Immature natural killer cell (primary cell): ENCODE measurements at regions not wholly inside any gene's neighbourhood (a gene's known extent, or its start where the extent isn't known, plus 50 kb on each side); places are given as distances from the start of the nearest gene placed in this dataset.

Experiments
- DNase-seq, 3 donors: peaks; one replicate each; pipeline ENCODE4 v3.0.0; 2022; ENCODE audit warnings: mixed read lengths in 1 of 3
- H3K27ac Mint-ChIP-seq, 6 donors: one replicate each; pipeline ENCODE4 v1.8.0; 2020; ENCODE audit warnings: mixed read lengths in 6 of 6, mild to moderate bottlenecking in 5 of 6, inconsistent platforms in 4 of 6, moderate library complexity in 3 of 6
- H3K27me3 Mint-ChIP-seq, 3 donors: one replicate each; pipeline ENCODE4 v1.8.0; 2020 to 2021; ENCODE audit warnings: low read depth in 3 of 3, mild to moderate bottlenecking in 3 of 3, mixed read lengths in 3 of 3, moderate library complexity in 3 of 3, inconsistent platforms in 1 of 3
- H3K36me3 Mint-ChIP-seq, 3 donors: one replicate each; pipeline ENCODE4 v1.8.0; 2020; ENCODE audit warnings: mixed read lengths in 3 of 3, inconsistent platforms in 2 of 3, mild to moderate bottlenecking in 2 of 3
- H3K4me1 Mint-ChIP-seq, 2 donors: one replicate each; pipeline ENCODE4 v1.8.0; 2020; ENCODE audit warnings: inconsistent platforms in 2 of 2, mild to moderate bottlenecking in 2 of 2, mixed read lengths in 2 of 2, moderate library complexity in 1 of 2
- H3K4me3 Mint-ChIP-seq, 5 donors: one replicate each; pipeline ENCODE4 v1.8.0; 2020; ENCODE audit warnings: mild to moderate bottlenecking in 5 of 5, mixed read lengths in 5 of 5, inconsistent platforms in 3 of 5, moderate library complexity in 3 of 5
- H3K9me3 Mint-ChIP-seq, 6 donors: one replicate each; pipeline ENCODE4 v1.8.0; 2020; ENCODE audit warnings: mild to moderate bottlenecking in 6 of 6, mixed read lengths in 6 of 6, inconsistent platforms in 4 of 6, moderate library complexity in 3 of 6

GRCh38 chr3:176692199-176692965 lies 504.9 kb downstream of the TBL1XR1 start:
- Mint-ChIP-seq H3K27me3 (peaks cover 0 to 2% (median 0%) of the 10 kb centered on the region in 3 donors), H3K4me3 (no peak overlapping the region), H3K27ac (no peak overlapping the region), H3K4me1 (no peaks in the 10 kb centered on the region), H3K9me3 (peaks cover 0 to 12% (median 1%) of the 10 kb centered on the region in 6 donors), H3K36me3 (no peaks in the 10 kb centered on the region)
- no peak for DNase-seq

GRCh38 chr3:176690083-176690869 lies 507.0 kb downstream of the TBL1XR1 start:
- no peaks in the 10 kb centered on the region for H3K4me1 Mint-ChIP-seq

GRCh38 chr3:176687754-176688153 lies 509.5 kb downstream of the TBL1XR1 start:
- Mint-ChIP-seq H3K36me3 (no peaks in the 10 kb centered on the region), H3K4me1 (no peaks in the 10 kb centered on the region), H3K27me3 (peaks cover 0 to 3% (median 0%) of the 10 kb centered on the region in 3 donors), H3K9me3 (peaks cover 0 to 19% (median 10%) of the 10 kb centered on the region in 6 donors), H3K4me3 (no peak overlapping the region), H3K27ac (no peak overlapping the region)
- DNase-seq, result no peak

More at GRCh38 chr3:176690083-176690869, 507.0 kb downstream of the TBL1XR1 start:
- Mint-ChIP-seq H3K36me3 (no peaks in the 10 kb centered on the region), H3K27me3 (peaks cover 0 to 3% (median 2%) of the 10 kb centered on the region in 3 donors), H3K27ac (no peak overlapping the region), H3K9me3 (peaks cover 0 to 14% (median 6%) of the 10 kb centered on the region in 6 donors), H3K4me3 (no peak overlapping the region)
- DNase-seq, result no peak

- Mint-ChIP-seq H3K27me3 (peaks cover 0 to 3% (median 0%) of the 10 kb centered on the region in 3 donors), H3K4me1 (no peaks in the 10 kb centered on the region), H3K27ac (no peak overlapping the region), H3K9me3 (peaks cover 2 to 29% (median 11%) of the 10 kb centered on the region in 6 donors), H3K4me3 (no peak overlapping the region), H3K36me3 (no peaks in the 10 kb centered on the region)
- no peak for DNase-seq
Measured at GRCh38 chr3:176683382-176683781, 513.9 kb downstream of the TBL1XR1 start.

- no peak overlapping the region for H3K27ac Mint-ChIP-seq
- H3K4me1 Mint-ChIP-seq, result no peaks in the 10 kb centered on the region
- no peak overlapping the region for H3K4me3 Mint-ChIP-seq
- H3K9me3 Mint-ChIP-seq, result peaks cover 0 to 5% (median 2%) of the 10 kb centered on the region in 6 donors
- no peak for DNase-seq
- H3K27me3 Mint-ChIP-seq, result no peaks in the 10 kb centered on the region
- H3K36me3 Mint-ChIP-seq, result no peaks in the 10 kb centered on the region
Measured at GRCh38 chr3:176663837-176664831, 533.1 kb downstream of the TBL1XR1 start.

GRCh38 chr3:176663387-176663786 lies 533.9 kb downstream of the TBL1XR1 start:
- no peaks in the 10 kb centered on the region for H3K27me3 Mint-ChIP-seq
- no peak overlapping the region for H3K27ac Mint-ChIP-seq
- H3K36me3 Mint-ChIP-seq, result no peaks in the 10 kb centered on the region
- peaks cover 0 to 5% (median 0%) of the 10 kb centered on the region in 6 donors for H3K9me3 Mint-ChIP-seq
- H3K4me1 Mint-ChIP-seq, result no peaks in the 10 kb centered on the region
- no peak overlapping the region for H3K4me3 Mint-ChIP-seq
- no peak for DNase-seq

GRCh38 chr3:176661432-176661964 lies 535.8 kb downstream of the TBL1XR1 start:
- no peak for DNase-seq
- no peak overlapping the region for H3K27ac Mint-ChIP-seq
- H3K9me3 Mint-ChIP-seq, result peaks cover 0 to 3% (median 0%) of the 10 kb centered on the region in 6 donors
- H3K27me3 Mint-ChIP-seq, result no peaks in the 10 kb centered on the region
- no peaks in the 10 kb centered on the region for H3K36me3 Mint-ChIP-seq
- H3K4me3 Mint-ChIP-seq, result no peak overlapping the region
- no peaks in the 10 kb centered on the region for H3K4me1 Mint-ChIP-seq

- Mint-ChIP-seq H3K4me3 (no peak overlapping the region), H3K36me3 (no peaks in the 10 kb centered on the region), H3K9me3 (peaks cover 0 to 23% (median 3%) of the 10 kb centered on the region in 6 donors), H3K4me1 (no peaks in the 10 kb centered on the region), H3K27me3 (peaks cover 0 to 3% (median 0%) of the 10 kb centered on the region in 3 donors), H3K27ac (no peak overlapping the region)
- no peak for DNase-seq
Measured at GRCh38 chr3:176655404-176656094, 541.7 kb downstream of the TBL1XR1 start.

GRCh38 chr3:176651622-176652021 lies 545.7 kb downstream of the TBL1XR1 start:
- peaks cover 0 to 3% (median 0%) of the 10 kb centered on the region in 3 donors for H3K27me3 Mint-ChIP-seq
- H3K4me3 Mint-ChIP-seq, result no peak overlapping the region
- peaks cover 0 to 23% (median 3%) of the 10 kb centered on the region in 6 donors for H3K9me3 Mint-ChIP-seq
- H3K4me1 Mint-ChIP-seq, result no peaks in the 10 kb centered on the region
- no peak for DNase-seq
- no peaks in the 10 kb centered on the region for H3K36me3 Mint-ChIP-seq
- H3K27ac Mint-ChIP-seq, result no peak overlapping the region

GRCh38 chr3:176650478-176650877 lies 546.8 kb downstream of the TBL1XR1 start:
- Mint-ChIP-seq H3K9me3 (peaks cover 2 to 27% (median 4%) of the 10 kb centered on the region in 6 donors), H3K4me3 (no peak overlapping the region)

GRCh38 chr3:176647987-176648386 lies 549.3 kb downstream of the TBL1XR1 start:
- Mint-ChIP-seq H3K27me3 (peaks cover 0 to 3% (median 0%) of the 10 kb centered on the region in 3 donors), H3K4me3 (no peak overlapping the region), H3K4me1 (no peaks in the 10 kb centered on the region), H3K27ac (no peak overlapping the region), H3K9me3 (peaks cover 2 to 19% (median 4%) of the 10 kb centered on the region in 6 donors), H3K36me3 (no peaks in the 10 kb centered on the region)
- DNase-seq, result no peak

More at GRCh38 chr3:176650478-176650877, 546.8 kb downstream of the TBL1XR1 start:
- DNase-seq, result no peak
- Mint-ChIP-seq H3K4me1 (no peaks in the 10 kb centered on the region), H3K27me3 (peaks cover 0 to 3% (median 0%) of the 10 kb centered on the region in 3 donors), H3K27ac (no peak overlapping the region), H3K36me3 (no peaks in the 10 kb centered on the region)

- no peak overlapping the region for H3K27ac Mint-ChIP-seq
- H3K4me3 Mint-ChIP-seq, result no peak overlapping the region
- no peaks in the 10 kb centered on the region for H3K4me1 Mint-ChIP-seq
- DNase-seq, result no peak
- H3K27me3 Mint-ChIP-seq, result peaks cover 0 to 3% (median 2%) of the 10 kb centered on the region in 3 donors
- peaks cover 0 to 17% (median under 1%) of the 10 kb centered on the region in 6 donors for H3K9me3 Mint-ChIP-seq
- no peaks in the 10 kb centered on the region for H3K36me3 Mint-ChIP-seq
Measured at GRCh38 chr3:176633511-176633910, 563.8 kb downstream of the TBL1XR1 start.
